A549 (cell line): ENCODE measurements at regions not wholly inside any gene's neighbourhood (a gene's known extent, or its start where the extent isn't known, plus 50 kb on each side); places are given as distances from the start of the nearest gene placed in this dataset.
A peak's percentile ranks its signal among the peaks of the same experiment; 100 is the strongest.

Experiments
- ATAC-seq, 2 experiments: fragments of 200-7000 bp in 1 of 2; fragments of >200 bp in 1 of 2; cut with Nextera tagmentation in 1 of 2; cut with Tn5 transposase in 1 of 2; 3 replicates each; pipeline versions ENCODE4 v1.8.0 to v1.9.1; 2018 to 2020; ENCODE audit warnings: mild to moderate bottlenecking in 1 of 2, moderate library complexity in 1 of 2
- CTCF ChIA-PET: fragments of 300-600 bp; sonication (Branson Sonifier 250); formaldehyde crosslinking; extraction: SDS; loops from one replicate; lab custom pipeline; 2021; ENCODE audit warnings: antibody characterized with exemption, inconsistent platforms; lab: Yijun Ruan, JAX
- POLR2A ChIA-PET: fragments of 350-600 bp; formaldehyde crosslinking; extraction: SDS; loops from one replicate; lab custom pipeline; 2021; ENCODE audit warnings: antibody characterized with exemption, inconsistent platforms; lab: Yijun Ruan, JAX
- DNase-seq, 2 experiments: peaks; one replicate each; pipeline versions ENCODE4 v3.0.0 to v3.0.0-alpha.2; 2011 to 2016; ENCODE audit warnings: low read depth in 1 of 2, low spot score in 1 of 2
- FAIRE-seq: peaks from 2 replicates; lab custom pipeline; 2011; peaks lifted over from hg19 to GRCh38; lab: Jason Lieb, UNC
- H3K27ac ChIP-seq, 2 experiments: fragments of >200 bp; sonication (Bioruptor Twin); formaldehyde crosslinking; 3 replicates each; pipeline ENCODE4 v1.5.1; 2016 to 2017
- H3K4me1 ChIP-seq: fragments of >200 bp; sonication (Bioruptor Twin); formaldehyde crosslinking; 3 replicates; pipeline ENCODE4 v1.6.1; 2016
- H3K4me2 ChIP-seq: fragments of >200 bp; sonication (Bioruptor Twin); formaldehyde crosslinking; 3 replicates; pipeline ENCODE4 v1.6.1; 2016
- H3K4me3 ChIP-seq: fragments of >200 bp; sonication (Bioruptor Twin); formaldehyde crosslinking; 3 replicates; pipeline ENCODE4 v1.5.1; 2016
- H3K9me3 ChIP-seq: fragments of >200 bp; sonication (Bioruptor Twin); formaldehyde crosslinking; 3 replicates; pipeline ENCODE4 v1.6.1; 2016
- ATOH8 ChIP-seq: fragments of 250-450 bp; sonication (Bioruptor Pico); IDR thresholded peaks from 2 replicates; pipeline ENCODE4 v1.5.0; 2020; ENCODE audit warnings: low read depth, mild to moderate bottlenecking, moderate library complexity
- CBX2 ChIP-seq: fragments of 200-600 bp; sonication (generic); IDR thresholded peaks from 2 replicates; pipeline ENCODE4 v1.6.1; 2016; ENCODE audit warnings: low read depth, mild to moderate bottlenecking, borderline replicate concordance
- CBX8 ChIP-seq: fragments of 200-600 bp; sonication (generic); IDR thresholded peaks from 2 replicates; pipeline ENCODE4 v1.6.1; 2016
- CHD4 ChIP-seq: fragments of 200-600 bp; sonication (generic); IDR thresholded peaks from 2 replicates; pipeline ENCODE4 v1.6.1; 2016; ENCODE audit warnings: antibody characterized with exemption, mild to moderate bottlenecking, borderline replicate concordance
- EHMT2 ChIP-seq: fragments of 200-600 bp; sonication (generic); IDR thresholded peaks from 2 replicates; pipeline ENCODE4 v1.6.1; 2016; ENCODE audit warnings: antibody characterized with exemption, low read depth, mild to moderate bottlenecking, moderate library complexity
- ESRRA ChIP-seq: fragments of 150-350 bp; IDR thresholded peaks from 2 replicates; pipeline ENCODE4 v1.6.1; 2014; ENCODE audit warnings: mild to moderate bottlenecking, low read length, borderline replicate concordance
- FOSB ChIP-seq: fragments of 250-450 bp; sonication (Bioruptor Pico); IDR thresholded peaks from 2 replicates; pipeline ENCODE4 v1.5.0; 2020; ENCODE audit warnings: mild to moderate bottlenecking, moderate library complexity
- FOXS1 ChIP-seq: fragments of 250-450 bp; sonication (Bioruptor Pico); IDR thresholded peaks from 2 replicates; pipeline ENCODE4 v1.5.0; 2020; ENCODE audit warnings: mild to moderate bottlenecking, moderate library complexity
- JUN ChIP-seq, 2 experiments: fragments of >200 bp; sonication (Bioruptor Twin); formaldehyde crosslinking; IDR thresholded peaks; 2 replicates in 1 of 2; 3 replicates in 1 of 2; pipeline ENCODE4 v1.6.1; 2016 to 2017
- JUNB ChIP-seq: fragments of >200 bp; sonication (Bioruptor Twin); formaldehyde crosslinking; IDR thresholded peaks from 2 replicates; pipeline ENCODE4 v1.6.1; 2016
- NPAS2 ChIP-seq: fragments of 250-450 bp; sonication (Bioruptor Pico); IDR thresholded peaks from 2 replicates; pipeline ENCODE4 v1.8.0; 2022; ENCODE audit warnings: mild to moderate bottlenecking, moderate library complexity, borderline replicate concordance
- NR3C1 ChIP-seq: fragments of >200 bp; sonication (Bioruptor Twin); formaldehyde crosslinking; IDR thresholded peaks from 3 replicates; pipeline ENCODE4 v1.6.1; 2017
- PHF8 ChIP-seq: fragments of 200-600 bp; sonication (generic); IDR thresholded peaks from 2 replicates; pipeline ENCODE4 v1.6.1; 2016; ENCODE audit warnings: low read depth, mild to moderate bottlenecking, antibody characterized with exemption, moderate library complexity, borderline replicate concordance
- POLR2AphosphoS2 ChIP-seq: conservative IDR thresholded peaks from 2 replicates; pipeline ENCODE4 v1.6.1; 2012; ENCODE audit warnings: low read length, improper control_type of control experiment, inconsistent platforms
- RAD21 ChIP-seq, 2 experiments: fragments of >200 bp in 1 of 2; sonication (Bioruptor Twin) in 1 of 2; formaldehyde crosslinking in 1 of 2; IDR thresholded peaks in 1 of 2; conservative IDR thresholded peaks in 1 of 2; 2 replicates in 1 of 2; 3 replicates in 1 of 2; pipeline ENCODE4 v1.6.1; 2012 to 2018; ENCODE audit warnings: inconsistent platforms in 1 of 2
- RFX5 ChIP-seq: fragments of 450-650 bp; IDR thresholded peaks from 2 replicates; pipeline ENCODE4 v1.7.1; 2014; ENCODE audit warnings: antibody characterized with exemption, mild to moderate bottlenecking, moderate library complexity
- SREBF2 ChIP-seq: fragments of 450-650 bp; IDR thresholded peaks from 2 replicates; pipeline ENCODE4 v1.6.1; 2014; ENCODE audit warnings: mild to moderate bottlenecking, moderate library complexity
- ZC3H11A ChIP-seq: fragments of 450-650 bp; IDR thresholded peaks from 2 replicates; pipeline ENCODE4 v1.6.1; 2014; ENCODE audit warnings: antibody characterized with exemption, mild to moderate bottlenecking
- ZNF302 ChIP-seq: fragments of 250-450 bp; sonication (Bioruptor Pico); IDR thresholded peaks from 2 replicates; pipeline ENCODE4 v1.9.0; 2021; ENCODE audit warnings: inconsistent platforms, mild to moderate bottlenecking, moderate library complexity
- ZSCAN20 ChIP-seq: fragments of 250-450 bp; sonication (Bioruptor Pico); IDR thresholded peaks from 2 replicates; pipeline ENCODE4 v1.8.0; 2022; ENCODE audit warnings: mild to moderate bottlenecking, moderate library complexity
- WGBS: methylation state at CpG from one replicate; pipeline ENCODE4 v1.1.6; 2017; ENCODE audit errors: missing lambda C conversion rate; 5-methylcytosine and 5-hydroxymethylcytosine counted together
- TF ChIP-seq, protein P1 (sequence below): IDR thresholded peaks from 2 replicates; pipeline ENCODE4 v1.6.1; 2012
- TF ChIP-seq, protein P2 (sequence below): fragments of 150-350 bp; IDR thresholded peaks from 2 replicates; pipeline ENCODE4 v1.6.1; 2014; ENCODE audit warnings: low read depth, mild to moderate bottlenecking, low read length
- TF ChIP-seq, protein P3 (sequence below): fragments of 200-600 bp; sonication (generic); IDR thresholded peaks from 2 replicates; pipeline ENCODE4 v1.6.1; 2016; ENCODE audit warnings: antibody characterized with exemption, mild to moderate bottlenecking, moderate library complexity

DNA sequence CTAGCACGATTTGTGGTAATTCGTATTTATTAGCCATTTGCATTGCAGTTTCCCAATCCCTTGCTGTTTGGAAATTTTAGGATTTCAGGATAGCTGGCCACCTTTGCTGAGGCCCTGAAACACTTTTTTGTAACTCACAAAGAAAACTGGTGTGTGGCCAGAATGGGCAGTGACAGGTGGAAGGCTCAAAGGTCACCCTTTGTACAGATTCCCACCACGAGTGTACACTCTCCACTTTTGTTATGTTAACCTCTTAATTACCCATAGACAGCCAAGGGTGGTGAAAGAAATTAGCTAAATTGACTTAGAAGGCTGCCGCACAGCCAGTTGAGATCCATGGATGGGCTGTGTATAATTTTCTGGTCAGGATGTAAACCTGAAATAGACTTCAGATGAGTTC lies 109.7 kb upstream of the ARX start:
- H3K4me2 ChIP-seq: no peak overlapping the region
- no peak for TF ChIP-seq EHMT2
- TF ChIP-seq, protein P1, sequence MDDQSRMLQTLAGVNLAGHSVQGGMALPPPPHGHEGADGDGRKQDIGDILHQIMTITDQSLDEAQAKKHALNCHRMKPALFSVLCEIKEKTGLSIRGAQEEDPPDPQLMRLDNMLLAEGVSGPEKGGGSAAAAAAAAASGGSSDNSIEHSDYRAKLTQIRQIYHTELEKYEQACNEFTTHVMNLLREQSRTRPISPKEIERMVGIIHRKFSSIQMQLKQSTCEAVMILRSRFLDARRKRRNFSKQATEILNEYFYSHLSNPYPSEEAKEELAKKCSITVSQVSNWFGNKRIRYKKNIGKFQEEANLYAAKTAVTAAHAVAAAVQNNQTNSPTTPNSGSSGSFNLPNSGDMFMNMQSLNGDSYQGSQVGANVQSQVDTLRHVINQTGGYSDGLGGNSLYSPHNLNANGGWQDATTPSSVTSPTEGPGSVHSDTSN: no peak
- no peak for TF ChIP-seq RFX5
- no peak for TF ChIP-seq JUNB
- TF ChIP-seq CHD4: no peak
- TF ChIP-seq NR3C1: no peak
- TF ChIP-seq FOXS1: no peak
- no peak for TF ChIP-seq ATOH8 (CRISPR knock-in tag)
- TF ChIP-seq ZSCAN20 (CRISPR knock-in tag): no peak
- no peak for TF ChIP-seq NPAS2
- TF ChIP-seq ZC3H11A: no peak
- no peak for TF ChIP-seq PHF8
- TF ChIP-seq FOSB (CRISPR knock-in tag): no peak
- no peak for TF ChIP-seq SREBF2
- no peak for DNase-seq
- no peak for ATAC-seq
- ChIA-PET CTCF (no interaction called here), POLR2A (no interaction called here)
- FAIRE-seq: no peak
- H3K27ac ChIP-seq: no peak overlapping the region
- WGBS: 27% methylated on average over 4 of the region's 4 CpGs
- H3K4me3 ChIP-seq: no peak overlapping the region
- no peaks in the 10 kb centered on the region for H3K4me1 ChIP-seq
- H3K9me3 ChIP-seq: no peaks in the 10 kb centered on the region

GRCh38 chrX:25124391-25124790 lies 108.6 kb upstream of the ARX start:
- Histone ChIP-seq H3K4me1 (no peaks in the 10 kb centered on the region), H3K4me3 (no peak overlapping the region), H3K27ac (no peak overlapping the region), H3K4me2 (no peak overlapping the region), H3K9me3 (no peaks in the 10 kb centered on the region)
- POLR2A ChIA-PET: no interaction called here
- no peak for ATAC-seq
- no peak for DNase-seq
- FAIRE-seq: peak; percentile 81
- TF ChIP-seq ZNF302 (CRISPR knock-in tag) (no peak), CBX2 (no peak), JUNB (no peak), JUN (IDR thresholded peaks at IDR 0.05) (no peak)
- CTCF ChIA-PET: no interaction called here
- WGBS: 48% methylated on average over 2 of the region's 2 CpGs

- peak; percentile 92 for FAIRE-seq
Measured at GRCh38 chrX:25112156-25112555, 96.4 kb upstream of the ARX start.

GRCh38 chrX:25108481-25108880 lies 92.7 kb upstream of the ARX start:
- POLR2A ChIA-PET: no interaction called here

More at GRCh38 chrX:25112156-25112555, 96.4 kb upstream of the ARX start:
- no peaks in the 10 kb centered on the region for H3K4me1 ChIP-seq
- DNase-seq: no peak
- ChIA-PET POLR2A (no interaction called here), CTCF (interaction anchor here (0.7 kb wide), 1 partner anchor 359 kb away, joined by 3 read pairs; no protein-coding TSS in a partner anchor)
- no peak for ATAC-seq
- H3K4me3 ChIP-seq: no peak overlapping the region
- WGBS: 43% methylated on average over 2 of the region's 2 CpGs
- TF ChIP-seq NR3C1 (no peak), ESRRA (no peak), RAD21 (conservative IDR thresholded peaks at IDR 0.05 in 1 of 2, IDR thresholded peaks at IDR 0.05 in 1 of 2) (no peak)
- H3K9me3 ChIP-seq: no peaks in the 10 kb centered on the region
- H3K27ac ChIP-seq: no peak overlapping the region
- H3K4me2 ChIP-seq: no peak overlapping the region

More at GRCh38 chrX:25108481-25108880, 92.7 kb upstream of the ARX start:
- Histone ChIP-seq H3K27ac (no peak overlapping the region), H3K4me3 (no peak overlapping the region), H3K4me1 (no peaks in the 10 kb centered on the region), H3K9me3 (no peaks in the 10 kb centered on the region), H3K4me2 (no peak overlapping the region)
- no peak for TF ChIP-seq POLR2AphosphoS2
- TF ChIP-seq, protein P2, sequence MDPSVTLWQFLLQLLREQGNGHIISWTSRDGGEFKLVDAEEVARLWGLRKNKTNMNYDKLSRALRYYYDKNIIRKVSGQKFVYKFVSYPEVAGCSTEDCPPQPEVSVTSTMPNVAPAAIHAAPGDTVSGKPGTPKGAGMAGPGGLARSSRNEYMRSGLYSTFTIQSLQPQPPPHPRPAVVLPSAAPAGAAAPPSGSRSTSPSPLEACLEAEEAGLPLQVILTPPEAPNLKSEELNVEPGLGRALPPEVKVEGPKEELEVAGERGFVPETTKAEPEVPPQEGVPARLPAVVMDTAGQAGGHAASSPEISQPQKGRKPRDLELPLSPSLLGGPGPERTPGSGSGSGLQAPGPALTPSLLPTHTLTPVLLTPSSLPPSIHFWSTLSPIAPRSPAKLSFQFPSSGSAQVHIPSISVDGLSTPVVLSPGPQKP: no peak
- TF ChIP-seq, protein P3, sequence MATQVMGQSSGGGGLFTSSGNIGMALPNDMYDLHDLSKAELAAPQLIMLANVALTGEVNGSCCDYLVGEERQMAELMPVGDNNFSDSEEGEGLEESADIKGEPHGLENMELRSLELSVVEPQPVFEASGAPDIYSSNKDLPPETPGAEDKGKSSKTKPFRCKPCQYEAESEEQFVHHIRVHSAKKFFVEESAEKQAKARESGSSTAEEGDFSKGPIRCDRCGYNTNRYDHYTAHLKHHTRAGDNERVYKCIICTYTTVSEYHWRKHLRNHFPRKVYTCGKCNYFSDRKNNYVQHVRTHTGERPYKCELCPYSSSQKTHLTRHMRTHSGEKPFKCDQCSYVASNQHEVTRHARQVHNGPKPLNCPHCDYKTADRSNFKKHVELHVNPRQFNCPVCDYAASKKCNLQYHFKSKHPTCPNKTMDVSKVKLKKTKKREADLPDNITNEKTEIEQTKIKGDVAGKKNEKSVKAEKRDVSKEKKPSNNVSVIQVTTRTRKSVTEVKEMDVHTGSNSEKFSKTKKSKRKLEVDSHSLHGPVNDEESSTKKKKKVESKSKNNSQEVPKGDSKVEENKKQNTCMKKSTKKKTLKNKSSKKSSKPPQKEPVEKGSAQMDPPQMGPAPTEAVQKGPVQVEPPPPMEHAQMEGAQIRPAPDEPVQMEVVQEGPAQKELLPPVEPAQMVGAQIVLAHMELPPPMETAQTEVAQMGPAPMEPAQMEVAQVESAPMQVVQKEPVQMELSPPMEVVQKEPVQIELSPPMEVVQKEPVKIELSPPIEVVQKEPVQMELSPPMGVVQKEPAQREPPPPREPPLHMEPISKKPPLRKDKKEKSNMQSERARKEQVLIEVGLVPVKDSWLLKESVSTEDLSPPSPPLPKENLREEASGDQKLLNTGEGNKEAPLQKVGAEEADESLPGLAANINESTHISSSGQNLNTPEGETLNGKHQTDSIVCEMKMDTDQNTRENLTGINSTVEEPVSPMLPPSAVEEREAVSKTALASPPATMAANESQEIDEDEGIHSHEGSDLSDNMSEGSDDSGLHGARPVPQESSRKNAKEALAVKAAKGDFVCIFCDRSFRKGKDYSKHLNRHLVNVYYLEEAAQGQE: no peak
- TF ChIP-seq CHD4: no peak
- TF ChIP-seq CBX8: no peak
- CTCF ChIA-PET: no interaction called here
- ATAC-seq: no peak
- DNase-seq: no peak
- WGBS: 38% methylated on average over 2 of the region's 2 CpGs
- FAIRE-seq: peak; percentile 95
